SK-N-SH (cell line): ENCODE measurements at regions not wholly inside any gene's neighbourhood (a gene's known extent, or its start where the extent isn't known, plus 50 kb on each side); places are given as distances from the start of the nearest gene placed in this dataset.

Experiments
- CHD2 ChIP-seq: fragments of 150-350 bp; IDR thresholded peaks from 2 replicates; pipeline ENCODE4 v1.6.1; 2018; ENCODE audit warnings: low read length; ENCODE audit not compliant: partially characterized antibody
- EP300 ChIP-seq, 2 experiments: IDR thresholded peaks; 2 replicates each; pipeline versions ENCODE4 v1.4.0 to v1.6.1; 2012; ENCODE audit warnings: borderline replicate concordance in 1 of 2, low read depth in 1 of 2, low read length in 1 of 2
- EZH2phosphoT487 ChIP-seq: fragments of 200-600 bp; sonication (generic); IDR thresholded peaks from 2 replicates; pipeline ENCODE4 v1.6.1; 2017; ENCODE audit warnings: low read depth, mixed run types, mild to moderate bottlenecking, antibody characterized with exemption, moderate library complexity, borderline replicate concordance
- NFIC ChIP-seq: IDR thresholded peaks from 2 replicates; pipeline ENCODE4 v1.4.0; 2012; ENCODE audit warnings: borderline replicate concordance
- NRF1 ChIP-seq: IDR thresholded peaks from 2 replicates; pipeline ENCODE4 v1.6.1; 2012; ENCODE audit warnings: low read depth, mild to moderate bottlenecking, low read length
- POLR2AphosphoS5 ChIP-seq: IDR thresholded peaks from 2 replicates; pipeline ENCODE4 v1.6.1; 2012; ENCODE audit warnings: low read depth, low read length
- RCOR1 ChIP-seq: fragments of 150-350 bp; IDR thresholded peaks from 2 replicates; pipeline ENCODE4 v1.6.1; 2017; ENCODE audit warnings: antibody characterized with exemption, low read length
- RFX5 ChIP-seq: IDR thresholded peaks from 2 replicates; pipeline ENCODE4 v1.6.1; 2012; ENCODE audit warnings: mild to moderate bottlenecking, improper control_type of control experiment, low read length
- SMC3 ChIP-seq: IDR thresholded peaks from 2 replicates; pipeline ENCODE4 v1.6.1; 2012; ENCODE audit warnings: low read depth, low read length, improper control_type of control experiment
- TCF12 ChIP-seq: IDR thresholded peaks from 2 replicates; pipeline ENCODE4 v1.4.0; 2012
- YY1 ChIP-seq: IDR thresholded peaks from 2 replicates; pipeline ENCODE4 v1.4.0; 2012; ENCODE audit warnings: low read depth, mild to moderate bottlenecking
- TF ChIP-seq, protein P1 (sequence below): fragments of 200-600 bp; sonication (generic); IDR thresholded peaks from 2 replicates; pipeline ENCODE4 v1.6.1; 2017; ENCODE audit warnings: antibody characterized with exemption, mild to moderate bottlenecking, moderate library complexity
- TF ChIP-seq, protein P2 (sequence below): IDR thresholded peaks from 2 replicates; pipeline ENCODE4 v1.4.0; 2012; ENCODE audit warnings: low read depth

DNA sequence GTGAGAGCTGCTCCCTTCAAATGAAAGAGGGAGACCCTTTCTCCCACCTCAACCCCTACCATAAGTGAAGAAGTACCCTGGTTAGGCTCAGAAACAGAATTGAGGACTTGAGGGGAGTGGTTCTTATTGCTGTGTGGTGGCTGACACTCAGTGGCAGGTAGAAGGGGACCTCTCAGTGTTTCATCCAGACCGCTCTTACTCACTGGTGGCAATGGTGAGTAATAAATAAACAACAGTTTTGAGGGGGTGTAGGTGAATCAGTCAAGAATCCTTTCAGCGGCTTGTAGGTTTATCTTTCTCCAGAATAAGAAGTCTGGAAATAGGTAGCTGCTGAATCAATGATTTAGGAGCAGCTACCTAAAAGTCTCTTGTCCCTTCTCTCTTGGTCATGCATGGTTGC is 403.4 kb upstream of the B3GAT1 start:
- TF ChIP-seq, protein P1, sequence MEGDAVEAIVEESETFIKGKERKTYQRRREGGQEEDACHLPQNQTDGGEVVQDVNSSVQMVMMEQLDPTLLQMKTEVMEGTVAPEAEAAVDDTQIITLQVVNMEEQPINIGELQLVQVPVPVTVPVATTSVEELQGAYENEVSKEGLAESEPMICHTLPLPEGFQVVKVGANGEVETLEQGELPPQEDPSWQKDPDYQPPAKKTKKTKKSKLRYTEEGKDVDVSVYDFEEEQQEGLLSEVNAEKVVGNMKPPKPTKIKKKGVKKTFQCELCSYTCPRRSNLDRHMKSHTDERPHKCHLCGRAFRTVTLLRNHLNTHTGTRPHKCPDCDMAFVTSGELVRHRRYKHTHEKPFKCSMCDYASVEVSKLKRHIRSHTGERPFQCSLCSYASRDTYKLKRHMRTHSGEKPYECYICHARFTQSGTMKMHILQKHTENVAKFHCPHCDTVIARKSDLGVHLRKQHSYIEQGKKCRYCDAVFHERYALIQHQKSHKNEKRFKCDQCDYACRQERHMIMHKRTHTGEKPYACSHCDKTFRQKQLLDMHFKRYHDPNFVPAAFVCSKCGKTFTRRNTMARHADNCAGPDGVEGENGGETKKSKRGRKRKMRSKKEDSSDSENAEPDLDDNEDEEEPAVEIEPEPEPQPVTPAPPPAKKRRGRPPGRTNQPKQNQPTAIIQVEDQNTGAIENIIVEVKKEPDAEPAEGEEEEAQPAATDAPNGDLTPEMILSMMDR, result no peak
- TF ChIP-seq CHD2 (no peak), EZH2phosphoT487 (no peak), YY1 (no peak), EP300 (IDR thresholded peaks at IDR 0.05; ENCODE audit: borderline replicate concordance in 1 of 2, low read depth in 1 of 2, low read length in 1 of 2) (no peak), POLR2AphosphoS5 (no peak), NRF1 (no peak), SMC3 (no peak), NFIC (no peak), RCOR1 (no peak), RFX5 (no peak), TCF12 (no peak)
- TF ChIP-seq, protein P2, sequence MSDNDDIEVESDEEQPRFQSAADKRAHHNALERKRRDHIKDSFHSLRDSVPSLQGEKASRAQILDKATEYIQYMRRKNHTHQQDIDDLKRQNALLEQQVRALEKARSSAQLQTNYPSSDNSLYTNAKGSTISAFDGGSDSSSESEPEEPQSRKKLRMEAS, result no peak
